A172 (cell line): ENCODE measurements at regions not wholly inside any gene's neighbourhood (a gene's known extent, or its start where the extent isn't known, plus 50 kb on each side); places are given as distances from the start of the nearest gene placed in this dataset.

ENCODE experiments used
- DNase-seq: peaks from one replicate; pipeline ENCODE4 v3.0.0-alpha.2; 2015; ENCODE audit warnings: low spot score

GRCh38 chr6:81865712-81866111, 113.2 kb upstream of the TENT5A start:
- peak; percentile 57 for DNase-seq

- DNase-seq, result no peak
Measured at GRCh38 chr6:81864124-81864523, 111.6 kb upstream of the TENT5A start.

GRCh38 chr6:81863123-81863522, 110.6 kb upstream of the TENT5A start:
- DNase-seq, result no peak

- no peak for DNase-seq
Measured at GRCh38 chr6:81861281-81861680, 108.8 kb upstream of the TENT5A start.

- DNase-seq, result no peak
Measured at GRCh38 chr6:81859884-81860283, 107.4 kb upstream of the TENT5A start.

- no peak for DNase-seq
Measured at GRCh38 chr6:81857812-81858211, 105.3 kb upstream of the TENT5A start.

- no peak for DNase-seq
Measured at GRCh38 chr6:81856872-81857271, 104.4 kb upstream of the TENT5A start.

- no peak for DNase-seq
Measured at GRCh38 chr6:81854474-81854873, 102.0 kb upstream of the TENT5A start.

GRCh38 chr6:81853975-81854374, 101.5 kb upstream of the TENT5A start:
- DNase-seq, result no peak

GRCh38 chr6:81849248-81849647, 96.8 kb upstream of the TENT5A start:
- DNase-seq, result no peak

GRCh38 chr6:81847866-81848265, 95.4 kb upstream of the TENT5A start:
- no peak for DNase-seq

GRCh38 chr6:81844686-81845085, 92.2 kb upstream of the TENT5A start:
- no peak for DNase-seq

- no peak for DNase-seq
Measured at GRCh38 chr6:81843302-81843701, 90.8 kb upstream of the TENT5A start.

- DNase-seq, result no peak
Measured at GRCh38 chr6:81842254-81842653, 89.8 kb upstream of the TENT5A start.

GRCh38 chr6:81838724-81839426, 86.4 kb upstream of the TENT5A start:
- DNase-seq, result no peak

GRCh38 chr6:81838031-81838430, 85.5 kb upstream of the TENT5A start:
- DNase-seq, result peak; percentile 58

GRCh38 chr6:81834141-81834681, 81.7 kb upstream of the TENT5A start:
- peak; percentile 74 for DNase-seq

- no peak for DNase-seq
Measured at GRCh38 chr6:81832304-81832703, 79.8 kb upstream of the TENT5A start.

- DNase-seq, result no peak
Measured at GRCh38 chr6:81831274-81831673, 78.8 kb upstream of the TENT5A start.

- no peak for DNase-seq
Measured at GRCh38 chr6:81826784-81827183, 74.3 kb upstream of the TENT5A start.

- DNase-seq, result no peak
Measured at GRCh38 chr6:81822568-81822967, 70.1 kb upstream of the TENT5A start.

GRCh38 chr6:81821449-81821848, 69.0 kb upstream of the TENT5A start:
- DNase-seq, result no peak

GRCh38 chr6:81820980-81821379, 68.5 kb upstream of the TENT5A start:
- no peak for DNase-seq

GRCh38 chr6:81820422-81820821, 67.9 kb upstream of the TENT5A start:
- DNase-seq, result no peak
